SK-N-SH (cell line): ENCODE measurements at regions not wholly inside any gene's neighbourhood (a gene's known extent, or its start where the extent isn't known, plus 50 kb on each side); places are given as distances from the start of the nearest gene placed in this dataset.
"Not testable (repeated sequence)": the region's sequence is repeated elsewhere in the genome, so short reads cannot be mapped to it uniquely, and the experiment has no call there.

Source experiments
- CTCF ChIA-PET: fragments of 300-600, 350-600 bp; formaldehyde crosslinking; extraction: SDS; loops from one replicate; lab custom pipeline; 2021; lab: Yijun Ruan, JAX
- POLR2A ChIA-PET: fragments of 350-600 bp; sonication (Branson Sonifier 250); formaldehyde crosslinking; extraction: SDS; loops from one replicate; lab custom pipeline; 2020; ENCODE audit warnings: antibody characterized with exemption, inconsistent platforms; lab: Yijun Ruan, JAX
- DNase-seq: peaks from one replicate; pipeline ENCODE4 v3.0.0; 2012
- H2AFZ ChIP-seq: fragments of 200-600 bp; sonication (generic); 2 replicates; pipeline ENCODE4 v1.8.1; 2016; ENCODE audit warnings: antibody characterized with exemption, mild to moderate bottlenecking, low read depth
- H3F3A ChIP-seq: fragments of 200-600 bp; sonication (generic); replicated peaks from 2 replicates; pipeline ENCODE3; 2016; ENCODE audit warnings: antibody characterized with exemption, mild to moderate bottlenecking; ENCODE audit not compliant: insufficient read depth
- H3K27ac ChIP-seq, 2 experiments: fragments of 200-500 bp in 1 of 2; fragments of 200-600 bp in 1 of 2; sonication (Bioruptor generic) in 1 of 2; sonication (generic), shearing (Covaris generic) in 1 of 2; 2 replicates each; pipeline versions ENCODE4 v1.5.1 to v1.6.1; 2014 to 2016; ENCODE audit warnings: low read depth in 2 of 2, inconsistent platforms in 1 of 2, low read length in 1 of 2, mild to moderate bottlenecking in 1 of 2, mixed read lengths in 1 of 2
- H3K27me3 ChIP-seq: fragments of 200-600 bp; sonication (generic), shearing (Covaris generic); 2 replicates; pipeline ENCODE4 v1.6.1; 2016; ENCODE audit warnings: mixed run types; ENCODE audit not compliant: insufficient read depth
- H3K36me3 ChIP-seq, 2 experiments: fragments of 200-500 bp in 1 of 2; fragments of 200-600 bp in 1 of 2; sonication (Bioruptor generic) in 1 of 2; sonication (generic) in 1 of 2; replicated peaks in 1 of 2; 2 replicates each; pipeline versions ENCODE3 to v1.5.1; 2014 to 2016; ENCODE audit warnings: low read length in 1 of 2, mild to moderate bottlenecking in 1 of 2; ENCODE audit not compliant: insufficient read depth in 2 of 2, control insufficient read depth in 1 of 2
- H3K4me1 ChIP-seq, 2 experiments: fragments of 200-500 bp in 1 of 2; fragments of 200-600 bp in 1 of 2; sonication (Bioruptor generic) in 1 of 2; sonication (generic), shearing (Covaris generic) in 1 of 2; 2 replicates each; pipeline versions ENCODE4 v1.5.1 to v1.6.1; 2014 to 2016; ENCODE audit warnings: low read depth in 1 of 2, low read length in 1 of 2, mixed run types in 1 of 2; ENCODE audit not compliant: insufficient read depth in 2 of 2, control insufficient read depth in 1 of 2
- H3K4me2 ChIP-seq: fragments of 200-600 bp; sonication (generic), shearing (Covaris generic); 2 replicates; pipeline ENCODE4 v1.6.1; 2017; ENCODE audit warnings: mixed run types
- H3K4me3 ChIP-seq, 2 experiments: fragments of 200-500 bp in 1 of 2; fragments of 200-600 bp in 1 of 2; sonication (Bioruptor generic) in 1 of 2; sonication (generic), shearing (Covaris generic) in 1 of 2; 2 replicates each; pipeline versions ENCODE4 v1.5.1 to v1.8.1; 2014 to 2016; ENCODE audit warnings: low read depth in 2 of 2, inconsistent platforms in 1 of 2, low read length in 1 of 2, mild to moderate bottlenecking in 1 of 2, mixed read lengths in 1 of 2, moderate library complexity in 1 of 2
- H3K79me2 ChIP-seq: fragments of 200-600 bp; sonication (generic); 2 replicates; pipeline ENCODE4 v1.8.1; 2017; ENCODE audit warnings: mild to moderate bottlenecking; ENCODE audit not compliant: insufficient read depth
- H3K9ac ChIP-seq: fragments of 200-600 bp; sonication (generic); 2 replicates; pipeline ENCODE4 v1.6.1; 2017; ENCODE audit warnings: mixed run types
- H3K9me2 ChIP-seq: fragments of 200-600 bp; sonication (generic); 2 replicates; pipeline ENCODE4 v1.6.1; 2017; ENCODE audit warnings: mixed run types
- H3K9me3 ChIP-seq: fragments of 200-600 bp; sonication (generic); 2 replicates; pipeline ENCODE4 v1.6.1; 2017; ENCODE audit warnings: mixed run types, mild to moderate bottlenecking, moderate library complexity
- H4K20me1 ChIP-seq: fragments of 200-600 bp; sonication (generic); 2 replicates; pipeline ENCODE4 v1.6.1; 2017; ENCODE audit warnings: mild to moderate bottlenecking, mixed run types; ENCODE audit not compliant: insufficient read depth
- FOSL2 ChIP-seq: IDR thresholded peaks from 2 replicates; pipeline ENCODE4 v1.4.0; 2012; ENCODE audit warnings: low read depth, mild to moderate bottlenecking, moderate library complexity, borderline replicate concordance
- POLR2AphosphoS5 ChIP-seq: IDR thresholded peaks from 2 replicates; pipeline ENCODE4 v1.6.1; 2012; ENCODE audit warnings: low read depth, low read length
- RFX5 ChIP-seq: IDR thresholded peaks from 2 replicates; pipeline ENCODE4 v1.6.1; 2012; ENCODE audit warnings: mild to moderate bottlenecking, improper control_type of control experiment, low read length
- WGBS: methylation state at CpG from one replicate; pipeline ENCODE4 v1.1.6; 2017; ENCODE audit warnings: low lambda C conversion rate; 5-methylcytosine and 5-hydroxymethylcytosine counted together

- ChIA-PET CTCF (interaction anchor here (1.4 kb wide), 1 partner anchor 10 kb away, joined by 3 read pairs; no protein-coding TSS in a partner anchor), POLR2A (no interaction called here)
- DNase-seq, result no peak
- WGBS, result 2% methylated on average over 2 of the region's 2 CpGs
- no peaks in the 10 kb centered on the region for H3K36me3 ChIP-seq
- no peaks in the 10 kb centered on the region for H3F3A ChIP-seq
- H3K9me2 ChIP-seq, result no peaks in the 10 kb centered on the region
- H3K27me3 ChIP-seq, result no peaks in the 10 kb centered on the region
- H3K9ac ChIP-seq, result no peak overlapping the region
- no peak overlapping the region for H3K4me3 ChIP-seq
- TF ChIP-seq RFX5 (no peak), POLR2AphosphoS5 (no peak), FOSL2 (no peak)
- no peaks in the 10 kb centered on the region for H4K20me1 ChIP-seq
- H3K9me3 ChIP-seq, result no peaks in the 10 kb centered on the region
- H2AFZ ChIP-seq, result no peak overlapping the region
- H3K4me1 ChIP-seq, result no peaks in the 10 kb centered on the region
- H3K79me2 ChIP-seq, result no peaks in the 10 kb centered on the region
- H3K4me2 ChIP-seq, result no peak overlapping the region
- no peak overlapping the region for H3K27ac ChIP-seq
Observed at GRCh38 chr15:24150542-24150941, 463.4 kb upstream of the NDN start.

GRCh38 chr15:24158306-24158705, 471.2 kb upstream of the NDN start:
- WGBS, result 0% methylated on average over 1 of the region's 1 CpG
- H3K36me3 ChIP-seq, H3K4me2 ChIP-seq, H2AFZ ChIP-seq, H3K9me2 ChIP-seq, POLR2A ChIA-PET, H4K20me1 ChIP-seq, H3K4me3 ChIP-seq, H3K9ac ChIP-seq, CTCF ChIA-PET, DNase-seq, H3F3A ChIP-seq, H3K79me2 ChIP-seq, H3K4me1 ChIP-seq, H3K9me3 ChIP-seq, H3K27ac ChIP-seq, H3K27me3 ChIP-seq: not testable (repeated sequence)

DNA sequence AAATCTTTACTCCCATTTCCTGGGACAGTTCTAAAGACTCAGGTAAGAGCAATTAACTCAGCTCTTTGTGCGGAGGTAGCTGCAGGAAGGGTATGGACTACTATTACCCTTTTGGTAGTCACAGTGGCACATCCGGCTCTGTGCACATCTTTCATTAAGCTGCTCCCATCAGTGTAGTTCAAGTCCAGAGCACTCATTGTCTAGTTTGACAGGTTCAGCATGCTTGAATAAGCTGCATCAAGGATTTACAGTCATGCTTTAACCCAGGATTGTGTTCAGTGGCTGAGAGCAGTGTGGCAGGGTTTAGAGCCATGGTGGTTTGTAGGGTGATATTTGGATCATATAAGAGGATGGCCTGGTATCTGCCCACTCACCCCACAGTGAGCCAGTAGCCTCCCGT, 478.4 kb upstream of the NDN start:
- H3K4me1 ChIP-seq, H4K20me1 ChIP-seq, H3K9ac ChIP-seq, POLR2A ChIA-PET, DNase-seq, H3K9me3 ChIP-seq, H2AFZ ChIP-seq, H3K36me3 ChIP-seq, H3K4me3 ChIP-seq, CTCF ChIA-PET, H3K4me2 ChIP-seq, H3F3A ChIP-seq, H3K9me2 ChIP-seq, H3K27me3 ChIP-seq, H3K27ac ChIP-seq, H3K79me2 ChIP-seq: not testable (repeated sequence)
- 2% methylated on average over 3 of the region's 3 CpGs for WGBS

DNA sequence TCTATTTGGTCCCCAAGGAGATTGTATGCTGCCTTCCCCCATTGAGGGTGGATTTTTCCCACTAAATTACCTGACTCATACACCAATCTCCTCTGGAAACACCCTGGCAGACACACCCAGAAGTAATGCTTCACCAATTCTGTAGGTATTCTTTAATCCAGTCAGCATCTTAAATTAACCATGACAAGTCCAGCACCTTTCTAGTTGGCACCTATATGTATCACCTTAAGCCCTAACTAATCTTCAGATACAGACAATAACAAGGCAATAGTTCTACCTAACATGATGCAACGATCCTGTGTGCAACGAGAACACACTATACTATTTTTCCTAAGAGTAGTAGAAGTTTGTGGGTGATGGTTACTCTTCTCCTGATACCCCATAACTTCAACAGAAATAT, 473.3 kb upstream of the NPAP1 start:
- H3K27ac ChIP-seq, H3K4me3 ChIP-seq, H2AFZ ChIP-seq, DNase-seq, H3K9ac ChIP-seq, H3F3A ChIP-seq, H3K79me2 ChIP-seq, H3K9me2 ChIP-seq, POLR2A ChIA-PET, H3K4me1 ChIP-seq, H3K36me3 ChIP-seq, H3K4me2 ChIP-seq, CTCF ChIA-PET, H3K27me3 ChIP-seq, H3K9me3 ChIP-seq, H4K20me1 ChIP-seq: not testable (repeated sequence)
- WGBS, result 0% methylated on average over 2 of the region's 2 CpGs

- DNase-seq, CTCF ChIA-PET, H3K27me3 ChIP-seq: not testable (repeated sequence)
Observed at GRCh38 chr15:24211742-24212476, 463.7 kb upstream of the NPAP1 start.

More at GRCh38 chr15:24211742-24212476, 463.7 kb upstream of the NPAP1 start:
- H3K27ac ChIP-seq, H3F3A ChIP-seq, H3K9ac ChIP-seq, H3K4me3 ChIP-seq, H3K4me1 ChIP-seq, H2AFZ ChIP-seq, POLR2A ChIA-PET, H3K79me2 ChIP-seq, H3K9me3 ChIP-seq, H4K20me1 ChIP-seq, H3K9me2 ChIP-seq, H3K4me2 ChIP-seq, H3K36me3 ChIP-seq: not testable (repeated sequence)
- WGBS, result 2% methylated on average over 5 of the region's 6 CpGs
